KBM-7 (cell line): ENCODE measurements at regions not wholly inside any gene's neighbourhood (a gene's known extent, or its start where the extent isn't known, plus 50 kb on each side); places are given as distances from the start of the nearest gene placed in this dataset.
"Not testable (repeated sequence)": the region's sequence is repeated elsewhere in the genome, so short reads cannot be mapped to it uniquely, and the experiment has no call there.

ENCODE experiments used
- DNase-seq: peaks from one replicate; pipeline ENCODE4 v3.0.0-alpha.2; 2015
- in situ Hi-C: fragments of 300-500 bp; cut with MboI; formaldehyde crosslinking; loops from 2 replicates; pipeline ENCODE4 v1.14.3; 2020; ENCODE audit warnings: low sequenced_read_pairs, low pct_unique_long_range_greater_than_20kb, mixed read lengths

- in situ Hi-C loops, result no loop called here
Measured at GRCh38 chr1:242674951-242675645, 150.6 kb upstream of the PLD5 start.

GRCh38 chr1:242673652-242674051, 149.2 kb upstream of the PLD5 start:
- no peak for DNase-seq

More at GRCh38 chr1:242674951-242675645, 150.6 kb upstream of the PLD5 start:
- DNase-seq, result no peak

GRCh38 chr1:242673165-242673564, 148.7 kb upstream of the PLD5 start:
- DNase-seq, in situ Hi-C loops: not testable (repeated sequence)

More at GRCh38 chr1:242673652-242674051, 149.2 kb upstream of the PLD5 start:
- in situ Hi-C loops, result no loop called here

- no peak for DNase-seq
- in situ Hi-C loops, result no loop called here
Measured at GRCh38 chr1:242670019-242670418, 145.5 kb upstream of the PLD5 start.

- in situ Hi-C loops, result no loop called here
- DNase-seq, result no peak
Measured at GRCh38 chr1:242662886-242663285, 138.4 kb upstream of the PLD5 start.

GRCh38 chr1:242653772-242654171, 129.3 kb upstream of the PLD5 start:
- in situ Hi-C loops, DNase-seq: not testable (repeated sequence)

- in situ Hi-C loops, result no loop called here
- DNase-seq, result peak; percentile 24
Measured at GRCh38 chr1:242651817-242652216, 127.3 kb upstream of the PLD5 start.

GRCh38 chr1:242641461-242641860, 117.0 kb upstream of the PLD5 start:
- in situ Hi-C loops, result no loop called here
- DNase-seq, result no peak

GRCh38 chr1:242639104-242639503, 114.6 kb upstream of the PLD5 start:
- DNase-seq, result no peak
- in situ Hi-C loops, result no loop called here

GRCh38 chr1:242634732-242635131, 110.2 kb upstream of the PLD5 start:
- DNase-seq, result no peak
- in situ Hi-C loops, result no loop called here

- DNase-seq, result no peak
- in situ Hi-C loops, result no loop called here
Measured at GRCh38 chr1:242629396-242629795, 104.9 kb upstream of the PLD5 start.

GRCh38 chr1:242623756-242624155, 99.3 kb upstream of the PLD5 start:
- DNase-seq, result no peak
- in situ Hi-C loops, result no loop called here

- no peak for DNase-seq
- in situ Hi-C loops, result no loop called here
Measured at GRCh38 chr1:242623119-242623518, 98.6 kb upstream of the PLD5 start.

GRCh38 chr1:242613266-242613815, 88.8 kb upstream of the PLD5 start:
- no peak for DNase-seq
- in situ Hi-C loops, result no loop called here

- in situ Hi-C loops, result no loop called here
- DNase-seq, result no peak
Measured at GRCh38 chr1:242610209-242610608, 85.7 kb upstream of the PLD5 start.

- DNase-seq, result no peak
- in situ Hi-C loops, result no loop called here
Measured at GRCh38 chr1:242605521-242605920, 81.0 kb upstream of the PLD5 start.

- no peak for DNase-seq
- in situ Hi-C loops, result no loop called here
Measured at GRCh38 chr1:242602001-242602400, 77.5 kb upstream of the PLD5 start.

- in situ Hi-C loops, DNase-seq: not testable (repeated sequence)
Measured at GRCh38 chr1:242593756-242594155, 69.3 kb upstream of the PLD5 start.

GRCh38 chr1:242586360-242586680, 61.8 kb upstream of the PLD5 start:
- DNase-seq, result no peak
- in situ Hi-C loops, result no loop called here

- in situ Hi-C loops, result no loop called here
- no peak for DNase-seq
Measured at GRCh38 chr1:242585616-242586359, 61.3 kb upstream of the PLD5 start.
